ENCODE measurements at regions not wholly inside any gene's neighbourhood (a gene's known extent, or its start where the extent isn't known, plus 50 kb on each side); places are given as distances from the start of the nearest gene placed in this dataset.

GRCh38 chr2:41087946-41088345 lies 636.1 kb upstream of the SLC8A1 start:
- no peak overlapping the region for H3K27ac ChIP-seq
- TF ChIP-seq CTCF (conservative IDR thresholded peaks at IDR 0.05), result no peak
- TF ChIP-seq ZFX (IDR thresholded peaks at IDR 0.05), result no peak

- TF ChIP-seq CTCF (conservative IDR thresholded peaks at IDR 0.05), result no peak
- TF ChIP-seq ZFX (IDR thresholded peaks at IDR 0.05), result no peak
- H3K27ac ChIP-seq, result no peak overlapping the region
Measured at GRCh38 chr2:41101281-41101680, 649.4 kb upstream of the SLC8A1 start.

- TF ChIP-seq CTCF (conservative IDR thresholded peaks at IDR 0.05) (no peak), ZFX (IDR thresholded peaks at IDR 0.05) (no peak)
- no peak overlapping the region for H3K27ac ChIP-seq
Measured at GRCh38 chr2:41109744-41110143, 657.9 kb upstream of the SLC8A1 start.

- no peak overlapping the region for H3K27ac ChIP-seq
- TF ChIP-seq ZFX (IDR thresholded peaks at IDR 0.05), result no peak
Measured at GRCh38 chr2:41111836-41112627, 660.1 kb upstream of the SLC8A1 start.

- H3K27ac ChIP-seq, result no peak overlapping the region
- TF ChIP-seq CTCF (conservative IDR thresholded peaks at IDR 0.05) (no peak), ZFX (IDR thresholded peaks at IDR 0.05) (no peak)
Measured at GRCh38 chr2:41116106-41116797, 664.4 kb upstream of the SLC8A1 start.

GRCh38 chr2:41119489-41119888 lies 667.6 kb upstream of the SLC8A1 start:
- H3K27ac ChIP-seq, result no peak overlapping the region
- TF ChIP-seq ZFX (IDR thresholded peaks at IDR 0.05) (no peak), CTCF (conservative IDR thresholded peaks at IDR 0.05) (no peak)

GRCh38 chr2:41123341-41123740 lies 671.5 kb upstream of the SLC8A1 start:
- no peak overlapping the region for H3K27ac ChIP-seq
- no peak for TF ChIP-seq ZFX (IDR thresholded peaks at IDR 0.05)
- TF ChIP-seq CTCF (conservative IDR thresholded peaks at IDR 0.05), result no peak
